ENCODE measurements at regions not wholly inside any gene's neighbourhood (a gene's known extent, or its start where the extent isn't known, plus 50 kb on each side); places are given as distances from the start of the nearest gene placed in this dataset.

- DNase-seq = no peak
Observed at GRCh38 chr6:11633741-11634509, 96.4 kb downstream of the TMEM170B start.

- no peak for DNase-seq
Observed at GRCh38 chr6:11634948-11635347, 97.4 kb downstream of the TMEM170B start.

- no peak for DNase-seq
Observed at GRCh38 chr6:11636121-11636520, 98.6 kb downstream of the TMEM170B start.

DNA sequence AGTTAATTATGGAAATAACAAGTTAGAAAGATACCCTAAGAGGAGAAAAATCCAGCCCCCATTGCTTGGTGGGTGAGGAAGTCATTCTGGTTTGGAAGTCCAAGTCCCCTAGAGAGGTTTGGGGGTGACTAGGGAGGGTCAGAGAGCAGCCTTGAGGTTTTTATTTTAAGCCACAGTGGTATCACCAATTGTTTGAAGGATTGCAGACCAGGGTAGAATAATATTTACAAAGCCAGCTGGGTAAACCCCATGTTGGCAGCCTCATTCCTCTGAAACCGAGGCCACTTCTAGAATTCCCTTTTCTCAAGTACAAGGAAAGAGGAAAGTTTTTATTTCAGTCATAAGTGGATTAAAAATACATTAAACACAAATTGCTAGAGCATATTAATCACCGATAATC, 99.7 kb downstream of the TMEM170B start:
- DNase-seq = no peak

GRCh38 chr6:11639376-11640235, 102.1 kb downstream of the TMEM170B start:
- DNase-seq = peak; percentile 60

GRCh38 chr6:11640486-11640885, 102.9 kb downstream of the TMEM170B start:
- DNase-seq = no peak

DNA sequence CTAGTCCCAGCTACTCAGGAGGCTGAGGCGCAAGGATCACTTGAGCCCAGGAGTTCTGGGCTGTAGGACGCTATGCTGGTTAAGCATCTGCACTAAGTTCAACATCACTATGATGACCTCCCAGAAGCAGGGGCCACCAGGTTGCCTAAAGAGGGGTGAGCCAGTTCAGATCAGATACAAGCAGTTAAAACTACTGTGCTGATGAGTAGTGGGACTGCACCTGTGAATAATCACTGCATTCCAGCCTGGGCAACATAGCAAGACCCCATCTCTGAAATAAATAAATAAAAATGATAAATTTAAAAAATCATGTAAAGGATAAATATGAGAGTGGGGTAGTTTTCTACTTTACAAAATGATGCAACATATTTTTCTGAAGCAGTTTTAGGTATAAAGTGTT, 106.5 kb downstream of the TMEM170B start:
- DNase-seq = no peak

DNA sequence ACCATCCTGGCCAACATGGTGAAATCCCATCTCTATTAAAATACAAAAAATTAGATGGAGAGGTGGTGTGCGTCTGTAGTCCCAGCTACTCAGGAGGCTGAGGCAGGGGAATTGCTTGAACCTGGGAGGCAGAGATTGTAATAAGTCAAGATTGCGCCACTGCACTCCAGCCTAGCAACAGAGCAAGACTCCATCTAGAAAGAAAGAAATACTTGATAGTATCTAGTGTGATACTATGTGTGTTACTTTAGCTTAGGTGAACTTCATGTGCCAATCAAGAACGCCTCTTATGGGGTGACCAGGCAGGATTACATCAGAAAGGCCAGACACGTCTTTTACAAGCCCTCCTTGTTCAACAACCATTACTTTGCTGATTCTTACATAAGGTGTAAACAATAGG, 107.1 kb downstream of the TMEM170B start:
- DNase-seq = no peak

DNA sequence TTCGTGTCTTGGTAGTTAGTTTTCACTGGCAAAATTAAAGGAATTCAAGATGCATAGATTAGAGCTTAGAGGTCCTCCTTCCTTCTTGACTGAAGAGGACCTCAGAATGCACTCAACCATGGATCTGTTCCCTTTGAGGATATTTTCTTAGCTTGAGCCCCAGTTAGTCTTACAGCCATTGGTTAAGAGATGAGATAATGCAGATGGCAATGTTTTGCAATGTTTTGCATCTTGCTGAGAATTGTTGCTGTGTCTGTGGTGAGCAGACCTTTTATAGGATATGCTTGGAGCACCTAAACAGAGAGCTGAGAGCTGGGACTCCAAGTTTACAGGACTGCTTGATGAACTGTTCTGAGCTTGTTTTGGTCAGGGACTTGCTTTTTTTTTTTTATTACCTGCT, 107.5 kb downstream of the TMEM170B start:
- DNase-seq = no peak

- DNase-seq = no peak
Observed at GRCh38 chr6:11648436-11648775, 110.9 kb downstream of the TMEM170B start.

DNA sequence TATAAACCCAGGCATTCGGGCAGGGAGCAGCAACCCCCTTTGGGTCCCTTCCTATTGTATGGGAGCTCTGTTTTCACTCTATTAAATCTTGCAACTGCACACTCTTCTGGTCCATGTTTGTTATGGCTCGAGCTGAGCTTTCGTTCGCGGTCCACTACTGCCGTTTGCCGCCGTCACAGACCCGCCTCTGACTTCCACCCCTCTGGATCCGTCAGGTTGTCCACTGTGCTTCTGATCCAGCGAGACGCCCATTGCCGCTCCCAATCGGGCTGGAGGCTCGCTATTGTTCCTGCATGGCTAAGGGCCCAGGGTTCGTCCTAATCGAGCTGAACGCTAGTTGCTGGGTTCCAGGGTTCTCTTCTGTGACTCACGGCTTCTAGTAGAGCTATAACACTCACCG, 111.3 kb downstream of the TMEM170B start:
- DNase-seq = no peak

GRCh38 chr6:11650025-11650696, 112.6 kb downstream of the TMEM170B start:
- DNase-seq = no peak

DNA sequence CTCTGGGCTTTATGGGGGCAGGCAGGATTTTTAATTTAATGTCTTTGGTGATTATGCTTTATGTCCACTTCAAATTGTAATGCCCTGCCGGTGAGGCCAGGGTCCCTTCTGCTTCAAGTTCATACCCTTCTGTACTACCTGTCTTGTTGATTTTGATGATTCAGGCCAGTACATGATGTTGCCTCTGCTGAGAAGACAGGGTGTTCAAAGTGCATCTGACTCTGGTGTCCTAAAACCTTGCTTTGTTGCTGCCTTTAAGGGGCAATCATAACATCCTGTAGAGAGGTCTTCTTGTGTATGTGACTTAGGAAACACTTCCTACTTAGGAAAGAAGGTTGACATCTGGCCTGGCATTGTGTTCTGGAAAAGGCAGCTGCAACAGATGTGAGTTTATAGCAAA, 113.2 kb downstream of the TMEM170B start:
- no peak for DNase-seq

GRCh38 chr6:11653028-11653583, 115.6 kb downstream of the TMEM170B start:
- no peak for DNase-seq

- no peak for DNase-seq
Observed at GRCh38 chr6:11654876-11655275, 117.3 kb downstream of the TMEM170B start.

- DNase-seq = no peak
Observed at GRCh38 chr6:11656491-11656890, 118.9 kb downstream of the TMEM170B start.

DNA sequence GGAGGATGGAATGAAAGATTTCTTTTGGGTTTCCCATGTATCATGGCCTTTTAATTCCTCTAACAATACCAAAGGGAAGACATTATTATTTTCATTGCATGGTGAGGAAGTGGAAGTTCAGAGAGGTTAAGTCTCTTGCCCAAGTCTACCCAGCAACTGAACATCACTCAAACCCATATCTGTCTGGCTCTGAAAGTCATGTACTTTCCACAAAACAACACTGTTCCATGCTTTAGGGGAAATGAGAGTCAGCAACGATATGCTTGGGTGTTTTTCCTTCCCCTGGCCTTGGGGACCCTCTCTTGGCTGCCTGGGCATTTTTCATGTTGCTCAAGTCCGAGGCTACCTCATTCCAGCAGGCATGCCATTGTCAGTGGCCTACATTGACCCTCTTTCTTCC, 118.8 kb downstream of the ADTRP start:
- DNase-seq = no peak

- no peak for DNase-seq
Observed at GRCh38 chr6:11662323-11662722, 116.3 kb downstream of the ADTRP start.

DNA sequence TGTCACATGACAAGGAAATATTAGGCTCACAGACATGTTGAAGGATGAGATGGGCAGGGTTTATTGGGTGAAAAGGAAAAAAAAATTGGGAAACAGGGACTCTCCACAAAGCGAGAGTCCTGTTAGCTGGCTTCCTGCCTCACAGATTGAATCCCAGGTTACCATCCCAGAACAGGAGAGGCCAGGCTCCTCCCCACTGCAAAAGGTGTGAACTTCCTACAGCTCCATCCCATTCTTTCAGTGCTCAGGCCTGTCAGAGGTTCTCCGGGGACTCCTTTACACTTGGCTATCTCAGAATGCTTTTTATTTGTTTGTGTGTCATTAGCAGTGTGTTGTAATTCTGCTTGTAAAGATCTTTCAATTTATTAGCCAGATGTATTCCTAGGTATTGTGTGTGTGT, 115.1 kb downstream of the ADTRP start:
- no peak for DNase-seq
